SU-DHL-6 (cell line): ENCODE measurements at regions not wholly inside any gene's neighbourhood (a gene's known extent, or its start where the extent isn't known, plus 50 kb on each side); places are given as distances from the start of the nearest gene placed in this dataset.

Source experiments
- EZH2phosphoT487 ChIP-seq: fragments of 200-600 bp; sonication (generic), shearing (Covaris generic); conservative IDR thresholded peaks from 2 replicates; pipeline ENCODE4 v1.6.1; 2018; ENCODE audit warnings: mild to moderate bottlenecking, antibody characterized with exemption, low read length, moderate library complexity, mixed read lengths
- TF ChIP-seq, protein P1 (sequence below): fragments of 200-600 bp; sonication (generic); IDR thresholded peaks from one replicate; pipeline ENCODE4 v1.5.1; 2017; ENCODE audit warnings: antibody characterized with exemption, mild to moderate bottlenecking, low read length, moderate library complexity; ENCODE audit not compliant: insufficient read depth, poor library complexity, severe bottlenecking

DNA sequence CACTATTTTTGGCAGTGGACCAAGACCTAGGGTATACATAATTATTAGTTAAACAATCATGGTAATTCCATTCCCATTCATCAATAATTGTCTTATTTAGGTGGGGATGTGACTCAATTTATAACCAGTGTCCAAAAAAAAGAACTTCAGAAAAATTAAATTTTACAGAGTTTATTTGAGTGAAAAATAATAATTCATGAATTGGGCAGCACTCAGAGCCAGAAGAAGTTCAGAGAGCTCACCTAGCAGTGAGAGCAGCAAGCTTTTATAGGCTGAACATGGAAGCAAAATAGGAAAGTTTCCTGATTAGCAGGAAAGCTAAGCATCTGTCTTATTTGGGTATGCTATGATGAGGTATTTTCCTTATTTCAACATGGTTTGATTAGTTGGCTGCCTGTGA, 500.8 kb downstream of the PCDH7 start:
- TF ChIP-seq, protein P1, sequence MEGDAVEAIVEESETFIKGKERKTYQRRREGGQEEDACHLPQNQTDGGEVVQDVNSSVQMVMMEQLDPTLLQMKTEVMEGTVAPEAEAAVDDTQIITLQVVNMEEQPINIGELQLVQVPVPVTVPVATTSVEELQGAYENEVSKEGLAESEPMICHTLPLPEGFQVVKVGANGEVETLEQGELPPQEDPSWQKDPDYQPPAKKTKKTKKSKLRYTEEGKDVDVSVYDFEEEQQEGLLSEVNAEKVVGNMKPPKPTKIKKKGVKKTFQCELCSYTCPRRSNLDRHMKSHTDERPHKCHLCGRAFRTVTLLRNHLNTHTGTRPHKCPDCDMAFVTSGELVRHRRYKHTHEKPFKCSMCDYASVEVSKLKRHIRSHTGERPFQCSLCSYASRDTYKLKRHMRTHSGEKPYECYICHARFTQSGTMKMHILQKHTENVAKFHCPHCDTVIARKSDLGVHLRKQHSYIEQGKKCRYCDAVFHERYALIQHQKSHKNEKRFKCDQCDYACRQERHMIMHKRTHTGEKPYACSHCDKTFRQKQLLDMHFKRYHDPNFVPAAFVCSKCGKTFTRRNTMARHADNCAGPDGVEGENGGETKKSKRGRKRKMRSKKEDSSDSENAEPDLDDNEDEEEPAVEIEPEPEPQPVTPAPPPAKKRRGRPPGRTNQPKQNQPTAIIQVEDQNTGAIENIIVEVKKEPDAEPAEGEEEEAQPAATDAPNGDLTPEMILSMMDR, result no peak
- TF ChIP-seq EZH2phosphoT487, result no peak
